NCI-H2196 (cell line): ENCODE measurements at regions not wholly inside any gene's neighbourhood (a gene's known extent, or its start where the extent isn't known, plus 50 kb on each side); places are given as distances from the start of the nearest gene placed in this dataset.
"Not testable (repeated sequence)": the region's sequence is repeated elsewhere in the genome, so short reads cannot be mapped to it uniquely, and the experiment has no call there.

Experiments
- DNase-seq: peaks from one replicate; lab custom pipeline; 2025; ENCODE audit not compliant: unreplicated experiment; lab: John Stamatoyannopoulos, UW

DNA sequence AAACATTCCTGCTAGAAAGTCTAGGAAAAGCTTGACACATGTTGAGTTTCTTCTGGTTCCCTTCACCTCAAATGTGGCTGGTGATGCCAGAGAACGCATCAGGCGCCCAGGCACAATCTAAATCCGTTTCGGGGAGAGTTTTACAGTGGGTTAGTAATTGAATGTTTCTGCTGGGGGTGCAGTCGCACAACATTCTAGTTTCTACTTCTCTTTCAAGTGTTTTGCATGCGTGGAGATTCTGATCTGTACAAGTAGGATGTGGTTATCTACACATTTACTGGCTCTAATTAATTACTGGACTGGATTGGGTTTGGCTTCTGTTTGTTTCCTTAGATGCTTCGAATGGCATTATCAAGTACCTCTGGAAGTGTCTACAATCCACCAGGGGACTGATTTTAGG lies 173.8 kb downstream of the TMEM26 start:
- DNase-seq: no peak

DNA sequence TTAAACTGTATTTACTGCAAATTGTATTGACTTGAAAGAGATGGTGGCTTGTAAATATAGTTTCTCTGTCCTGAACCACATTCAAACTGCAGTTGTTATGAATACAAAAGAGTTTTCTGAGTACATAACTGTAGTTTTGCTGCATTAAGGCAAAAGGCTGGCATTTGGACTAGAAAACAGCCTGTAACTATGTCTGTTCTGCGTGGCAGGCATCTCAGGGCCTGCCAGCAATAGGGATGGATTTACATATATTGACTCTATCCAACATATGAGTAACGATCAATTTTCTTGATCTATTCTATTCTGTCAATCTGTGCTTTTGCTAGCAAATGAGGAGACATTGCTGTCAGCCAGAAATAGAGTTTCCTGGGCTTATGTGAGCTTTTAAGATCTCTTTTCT lies 174.6 kb downstream of the TMEM26 start:
- DNase-seq: no peak

- no peak for DNase-seq
Observed at GRCh38 chr10:61272781-61273180, 180.4 kb downstream of the TMEM26 start.

GRCh38 chr10:61271127-61271780 lies 181.9 kb downstream of the TMEM26 start:
- DNase-seq: no peak

GRCh38 chr10:61263518-61263917 lies 189.7 kb downstream of the TMEM26 start:
- no peak for DNase-seq

- DNase-seq: no peak
Observed at GRCh38 chr10:61262486-61263261, 190.5 kb downstream of the TMEM26 start.

DNA sequence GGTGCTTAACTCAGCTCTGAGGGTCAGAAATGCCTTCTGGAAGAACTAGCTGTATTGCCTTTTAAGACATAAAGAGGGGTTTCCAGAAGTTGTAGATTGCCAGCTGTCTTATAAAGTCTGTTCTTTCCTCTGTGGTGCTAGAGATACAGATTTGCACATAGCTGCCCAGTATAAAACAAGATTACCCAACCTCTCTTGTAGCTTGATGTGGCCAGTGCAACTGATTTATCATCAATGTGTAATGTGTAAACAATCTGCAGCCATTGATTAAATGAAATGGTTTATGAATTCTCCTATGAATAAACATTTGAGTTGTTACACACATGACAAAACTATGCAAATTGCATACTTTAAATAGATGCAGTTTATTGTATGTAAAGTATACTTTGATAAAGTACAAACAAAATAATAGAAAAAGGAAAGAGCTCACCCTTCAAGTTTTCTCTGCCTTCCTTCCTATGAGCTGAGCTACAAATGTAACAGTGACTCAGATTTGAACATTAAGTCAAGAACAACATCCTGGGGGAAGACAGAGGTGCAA lies 195.2 kb downstream of the TMEM26 start:
- no peak for DNase-seq

DNA sequence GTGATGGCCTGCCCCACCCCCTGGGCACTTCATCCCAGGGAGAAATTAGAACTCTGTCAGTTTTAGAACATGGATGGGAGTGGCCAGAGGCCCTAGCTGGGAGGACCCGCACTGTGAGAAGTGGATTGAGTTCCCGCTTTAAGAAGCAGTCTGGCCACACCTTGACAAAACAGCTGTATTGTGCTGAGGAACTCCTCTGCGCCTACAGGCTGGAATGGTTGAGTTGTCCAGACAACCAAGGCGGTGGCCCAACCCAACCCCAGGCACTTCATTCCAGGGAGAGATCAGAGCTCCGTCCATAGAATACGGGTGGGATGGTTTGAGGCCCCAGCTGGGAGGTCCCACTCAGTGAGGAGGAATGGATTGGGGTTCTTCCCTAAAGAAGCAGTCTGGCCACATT lies 196.0 kb downstream of the TMEM26 start:
- DNase-seq: no peak

- not testable (repeated sequence) for DNase-seq
Observed at GRCh38 chr10:61252326-61252725, 200.9 kb downstream of the TMEM26 start.

- DNase-seq: no peak
Observed at GRCh38 chr10:61251089-61251488, 202.1 kb downstream of the TMEM26 start.

DNA sequence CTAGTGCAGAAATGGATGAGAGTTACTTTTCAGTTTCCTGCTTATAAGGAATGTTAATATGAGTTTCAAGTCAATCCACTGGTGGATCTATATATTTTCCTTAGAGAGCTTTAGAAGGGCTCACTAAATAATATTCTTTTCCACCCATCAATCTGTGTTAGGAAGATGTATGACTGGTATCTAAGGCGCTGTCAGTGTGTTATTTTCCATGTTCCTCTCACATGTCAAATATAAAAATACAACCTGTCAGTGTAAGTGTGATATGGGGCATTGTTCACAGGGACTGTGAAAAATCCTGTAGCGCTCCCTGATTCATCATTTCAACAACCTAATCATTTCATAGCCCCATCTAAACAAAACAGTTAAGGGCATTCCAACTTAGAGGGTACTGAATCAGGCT lies 203.1 kb downstream of the TMEM26 start:
- no peak for DNase-seq

GRCh38 chr10:61248013-61248412 lies 205.2 kb downstream of the TMEM26 start:
- DNase-seq: no peak

DNA sequence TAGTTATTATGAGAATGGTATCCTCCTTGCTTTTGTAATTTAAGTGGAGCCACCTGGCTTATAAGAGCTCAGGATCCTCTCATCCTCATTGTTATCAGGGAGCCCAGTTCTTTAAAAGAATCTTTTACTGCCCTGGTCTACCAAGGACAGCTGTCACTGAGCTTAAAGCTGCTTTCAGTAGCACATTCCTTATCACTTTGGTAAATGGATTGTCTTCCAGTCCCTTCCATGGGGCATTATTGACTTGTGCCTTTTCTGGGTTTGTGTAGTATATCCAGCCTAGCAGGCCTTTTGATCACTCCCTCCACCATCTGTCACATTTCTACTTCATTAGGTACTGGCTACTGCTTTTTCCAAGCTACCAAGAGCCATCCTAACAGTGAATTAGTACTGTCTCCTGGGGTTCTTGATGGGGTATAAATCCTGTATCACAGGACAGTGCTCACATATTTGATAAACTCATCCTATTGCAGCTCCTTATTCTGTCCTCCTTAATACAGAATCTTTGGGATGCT lies 208.9 kb downstream of the TMEM26 start:
- no peak for DNase-seq

DNA sequence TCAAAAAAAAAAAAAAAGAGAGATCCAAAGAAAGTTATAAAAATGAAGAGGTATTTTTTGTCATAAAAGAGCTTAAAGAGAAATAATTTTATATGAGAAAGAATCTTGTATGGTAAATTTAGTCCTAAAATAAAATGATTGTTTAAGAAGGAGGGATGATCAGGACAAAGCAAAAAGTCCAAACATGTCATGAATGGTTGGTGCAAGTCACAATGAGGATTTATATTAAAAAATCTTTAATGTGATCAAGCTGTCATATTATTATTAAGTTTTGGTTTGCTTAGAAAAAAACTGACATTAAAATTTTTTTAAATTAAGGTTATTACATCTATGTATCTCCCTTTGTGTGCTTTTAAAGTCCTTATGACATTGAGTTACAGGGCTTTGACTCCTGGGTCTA lies 220.4 kb downstream of the TMEM26 start:
- no peak for DNase-seq

- DNase-seq: no peak
Observed at GRCh38 chr10:61225939-61226338, 227.2 kb downstream of the TMEM26 start.

DNA sequence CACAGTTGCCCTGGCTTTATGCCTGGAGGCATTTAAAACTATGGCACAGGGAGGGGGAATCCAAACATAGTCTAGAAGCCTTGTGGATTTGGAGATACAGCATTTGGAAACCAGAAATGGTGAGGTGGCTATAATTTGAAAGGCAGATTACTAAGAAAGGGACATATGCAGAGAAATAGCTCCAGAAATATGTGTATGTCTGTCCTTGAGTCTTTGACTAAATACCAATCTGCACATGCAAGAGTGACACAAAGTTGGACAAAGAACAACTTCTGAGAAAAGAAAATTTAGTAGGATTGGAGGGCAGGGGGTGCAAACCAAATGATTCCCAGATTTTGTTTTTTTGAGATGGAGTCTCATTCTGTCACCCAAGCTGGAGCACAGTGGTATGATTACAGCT lies 229.6 kb downstream of the TMEM26 start:
- no peak for DNase-seq

GRCh38 chr10:61219696-61220095 lies 233.5 kb downstream of the TMEM26 start:
- DNase-seq: no peak

GRCh38 chr10:61217851-61218565 lies 235.2 kb downstream of the TMEM26 start:
- no peak for DNase-seq

- no peak for DNase-seq
Observed at GRCh38 chr10:61215246-61215645, 237.9 kb downstream of the TMEM26 start.

GRCh38 chr10:61211468-61211867 lies 241.7 kb downstream of the TMEM26 start:
- DNase-seq: no peak

DNA sequence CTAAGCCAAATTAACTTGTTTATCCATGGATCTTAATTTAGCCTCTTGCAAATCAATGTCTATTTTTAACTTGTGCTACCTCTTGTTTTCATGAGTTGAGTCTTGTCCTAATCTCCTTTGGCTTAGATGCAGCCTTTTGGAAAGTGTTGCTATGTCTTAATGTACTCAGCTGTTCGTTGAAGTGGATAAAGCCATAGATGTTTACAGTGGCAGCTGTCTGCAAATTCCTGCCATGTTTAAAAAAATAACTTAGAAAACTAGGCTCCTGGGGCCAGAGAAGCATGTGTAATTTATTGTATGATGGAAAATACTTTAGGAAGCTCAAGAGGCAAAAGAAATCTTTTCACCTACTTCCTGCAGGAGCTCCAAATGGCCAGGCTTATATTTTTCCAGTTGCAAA lies 253.1 kb upstream of the RHOBTB1 start:
- DNase-seq: no peak

DNA sequence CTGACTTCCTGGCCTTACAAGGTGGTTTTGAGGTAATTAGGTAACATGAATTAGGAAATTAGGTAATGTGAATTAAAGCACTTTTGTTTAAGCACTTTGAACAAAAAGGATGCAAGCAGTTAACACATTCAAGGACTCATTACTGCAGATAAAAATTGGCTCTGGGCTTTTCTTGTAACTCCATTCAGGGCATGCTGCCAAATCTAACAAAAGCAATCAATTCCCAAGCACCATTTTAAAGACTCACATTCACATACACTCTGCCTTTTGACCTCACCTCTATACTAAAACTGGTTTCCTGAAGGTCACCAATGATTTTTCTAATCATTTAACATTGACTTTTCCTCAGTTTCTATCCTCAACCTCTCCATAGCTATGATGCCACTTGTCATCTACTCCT lies 251.2 kb upstream of the RHOBTB1 start:
- no peak for DNase-seq
